Ishikawa (cell line): ENCODE measurements at regions not wholly inside any gene's neighbourhood (a gene's known extent, or its start where the extent isn't known, plus 50 kb on each side); places are given as distances from the start of the nearest gene placed in this dataset.

Source experiments
- CREB1 ChIP-seq: IDR thresholded peaks from 2 replicates; pipeline ENCODE4 v1.6.1; 2012; ENCODE audit warnings: low read depth
- EP300 ChIP-seq: IDR thresholded peaks from 2 replicates; pipeline ENCODE4 v1.6.1; 2012; ENCODE audit warnings: borderline replicate concordance
- FOXM1 ChIP-seq: IDR thresholded peaks from 2 replicates; pipeline ENCODE4 v1.6.1; 2012; ENCODE audit warnings: low read depth, borderline replicate concordance
- MAX ChIP-seq: IDR thresholded peaks from 2 replicates; pipeline ENCODE4 v1.6.1; 2012
- RAD21 ChIP-seq: IDR thresholded peaks from 2 replicates; pipeline ENCODE4 v1.6.1; 2012; ENCODE audit warnings: low read depth
- REST ChIP-seq: IDR thresholded peaks from 2 replicates; pipeline ENCODE4 v1.6.1; 2012; ENCODE audit warnings: low read depth, mild to moderate bottlenecking
- TEAD4 ChIP-seq: IDR thresholded peaks from 2 replicates; pipeline ENCODE4 v1.6.1; 2012
- USF1 ChIP-seq: IDR thresholded peaks from 2 replicates; pipeline ENCODE4 v1.6.1; 2012
- YY1 ChIP-seq: IDR thresholded peaks from 2 replicates; pipeline ENCODE4 v1.6.1; 2012; ENCODE audit warnings: low read depth
- ZBTB7A ChIP-seq: IDR thresholded peaks from 2 replicates; pipeline ENCODE4 v1.6.1; 2012; ENCODE audit warnings: low read depth

- TF ChIP-seq CREB1 (no peak), YY1 (no peak), REST (no peak), MAX (no peak), USF1 (no peak), FOXM1 (no peak), TEAD4 (no peak), EP300 (no peak), RAD21 (no peak), ZBTB7A (no peak)
These were observed 312.7 kb upstream of the PPARGC1A start for GRCh38 chr4:24202579-24202978.
